ENCODE measurements at regions not wholly inside any gene's neighbourhood (a gene's known extent, or its start where the extent isn't known, plus 50 kb on each side); places are given as distances from the start of the nearest gene placed in this dataset.
"Not testable (repeated sequence)": the region's sequence is repeated elsewhere in the genome, so short reads cannot be mapped to it uniquely, and the experiment has no call there.

- DNase-seq = no peak
Measured at GRCh38 chr5:87588316-87588715, 175.6 kb upstream of the CCNH start.

- DNase-seq = not testable (repeated sequence)
Measured at GRCh38 chr5:87583704-87584103, 171.0 kb upstream of the CCNH start.

GRCh38 chr5:87582149-87582548 lies 169.4 kb upstream of the CCNH start:
- no peak for DNase-seq

GRCh38 chr5:87581661-87582060 lies 168.9 kb upstream of the CCNH start:
- DNase-seq = no peak

GRCh38 chr5:87579678-87580077 lies 166.9 kb upstream of the CCNH start:
- no peak for DNase-seq

- no peak for DNase-seq
Measured at GRCh38 chr5:87576867-87577266, 164.1 kb upstream of the CCNH start.

- not testable (repeated sequence) for DNase-seq
Measured at GRCh38 chr5:87576306-87576705, 163.6 kb upstream of the CCNH start.

GRCh38 chr5:87574106-87574505 lies 161.4 kb upstream of the CCNH start:
- no peak for DNase-seq

GRCh38 chr5:87572611-87573010 lies 159.9 kb upstream of the CCNH start:
- DNase-seq = no peak

GRCh38 chr5:87572090-87572489 lies 159.4 kb upstream of the CCNH start:
- no peak for DNase-seq

GRCh38 chr5:87570366-87570765 lies 157.6 kb upstream of the CCNH start:
- no peak for DNase-seq

GRCh38 chr5:87562068-87562467 lies 149.3 kb upstream of the CCNH start:
- no peak for DNase-seq

- DNase-seq = no peak
Measured at GRCh38 chr5:87560528-87560927, 147.8 kb upstream of the CCNH start.

- no peak for DNase-seq
Measured at GRCh38 chr5:87551911-87552310, 139.2 kb upstream of the CCNH start.

GRCh38 chr5:87541676-87542075 lies 128.9 kb upstream of the CCNH start:
- no peak for DNase-seq

GRCh38 chr5:87541033-87541432 lies 128.3 kb upstream of the CCNH start:
- no peak for DNase-seq

- no peak for DNase-seq
Measured at GRCh38 chr5:87539839-87540238, 127.1 kb upstream of the CCNH start.

GRCh38 chr5:87536365-87536764 lies 123.6 kb upstream of the CCNH start:
- no peak for DNase-seq

GRCh38 chr5:87535706-87536105 lies 123.0 kb upstream of the CCNH start:
- no peak for DNase-seq

- DNase-seq = no peak
Measured at GRCh38 chr5:87529486-87530076, 116.9 kb upstream of the CCNH start.

- no peak for DNase-seq
Measured at GRCh38 chr5:87526131-87526530, 113.4 kb upstream of the CCNH start.

GRCh38 chr5:87524217-87524616 lies 111.5 kb upstream of the CCNH start:
- no peak for DNase-seq

- DNase-seq = not testable (repeated sequence)
Measured at GRCh38 chr5:87511778-87512177, 99.0 kb upstream of the CCNH start.

- no peak for DNase-seq
Measured at GRCh38 chr5:87503004-87503403, 90.3 kb upstream of the CCNH start.

Measured in activated CD8-positive, alpha-beta memory T cell treated with anti-CD3 and anti-CD28 coated beads, Interleukin-2, amount 50 U/mL, for 4 hours (primary cell).